HS-5 (cell line): ENCODE measurements at regions not wholly inside any gene's neighbourhood (a gene's known extent, or its start where the extent isn't known, plus 50 kb on each side); places are given as distances from the start of the nearest gene placed in this dataset.

ENCODE experiments used
- DNase-seq: peaks from one replicate; pipeline ENCODE4 v3.0.0-alpha.2; 2012; ENCODE audit warnings: low read depth

GRCh38 chr3:39750712-39751111 lies 58.7 kb upstream of the MYRIP start:
- DNase-seq, result no peak

- DNase-seq, result no peak
Measured at GRCh38 chr3:39751286-39751685, 58.1 kb upstream of the MYRIP start.

- no peak for DNase-seq
Measured at GRCh38 chr3:39752019-39752637, 57.3 kb upstream of the MYRIP start.

- DNase-seq, result no peak
Measured at GRCh38 chr3:39752751-39753150, 56.7 kb upstream of the MYRIP start.

- no peak for DNase-seq
Measured at GRCh38 chr3:39753391-39753790, 56.0 kb upstream of the MYRIP start.

GRCh38 chr3:39754549-39754948 lies 54.9 kb upstream of the MYRIP start:
- no peak for DNase-seq

- no peak for DNase-seq
Measured at GRCh38 chr3:39755100-39755499, 54.3 kb upstream of the MYRIP start.

- DNase-seq, result no peak
Measured at GRCh38 chr3:39757307-39757706, 52.1 kb upstream of the MYRIP start.
